ENCODE measurements at regions not wholly inside any gene's neighbourhood (a gene's known extent, or its start where the extent isn't known, plus 50 kb on each side); places are given as distances from the start of the nearest gene placed in this dataset.

GRCh38 chr2:2942906-2943305, 434.7 kb downstream of the EIPR1 start:
- CTCF ChIA-PET (ENCODE audit: unreplicated experiment) = no interaction called here
- Histone ChIP-seq H3K4me3 (ENCODE audit: low read depth, low read length, poor library complexity, severe bottlenecking) (no peak overlapping the region), H3K36me3 (ENCODE audit: insufficient read depth, low read length) (no peaks in the 10 kb centered on the region), H2AFZ (ENCODE audit: low read length) (no peak overlapping the region), H3K27ac (ENCODE audit: low read depth, low read length, poor library complexity, severe bottlenecking) (no peak overlapping the region), H3K4me2 (ENCODE audit: low read length) (no peak overlapping the region), H3K9me2 (ENCODE audit: insufficient read depth, low read length) (no peaks in the 10 kb centered on the region), H4K20me1 (ENCODE audit: insufficient read depth, low read length) (no peaks in the 10 kb centered on the region), H3K9me3 (ENCODE audit: low read length) (0 out of 2 replicates have a peak, but pooled peaks cover 8% of the 10 kb centered on the region), H3K4me1 (ENCODE audit: insufficient read depth, low read length, poor library complexity, severe bottlenecking) (no peaks in the 10 kb centered on the region), H3K79me2 (ENCODE audit: insufficient read depth, low read depth, low read length) (no peaks in the 10 kb centered on the region)
- no peak for DNase-seq (ENCODE audit: low spot score)
- POLR2A ChIA-PET = interaction anchor here (1.2 kb wide), 1 partner anchor 16 kb away, joined by 4 read pairs; no protein-coding TSS in a partner anchor
- TF ChIP-seq EZH2phosphoT487 (IDR thresholded peaks at IDR 0.05; ENCODE audit: borderline replicate concordance, low read depth, low read length) = no peak
- no peak for TF ChIP-seq CTCF (conservative IDR thresholded peaks at IDR 0.05; ENCODE audit: low read length)
- intact Hi-C loops (cut with micrococcal nuclease; ENCODE audit: unreplicated experiment) = no loop called here
- no TSS peak for BruUV-seq (replicated peaks)

GRCh38 chr2:2942225-2942624, 435.4 kb downstream of the EIPR1 start:
- intact Hi-C loops (cut with micrococcal nuclease; ENCODE audit: unreplicated experiment) = no loop called here
- no TSS peak for BruUV-seq (replicated peaks)
- no peaks in the 10 kb centered on the region for H4K20me1 ChIP-seq (ENCODE audit: insufficient read depth, low read length)
- CTCF ChIA-PET (ENCODE audit: unreplicated experiment) = no interaction called here
- no peaks in the 10 kb centered on the region for H3K79me2 ChIP-seq (ENCODE audit: insufficient read depth, low read depth, low read length)
- no peak overlapping the region for H3K4me2 ChIP-seq (ENCODE audit: low read length)
- TF ChIP-seq CTCF (conservative IDR thresholded peaks at IDR 0.05; ENCODE audit: low read length) (no peak), EZH2phosphoT487 (IDR thresholded peaks at IDR 0.05; ENCODE audit: borderline replicate concordance, low read depth, low read length) (no peak)
- POLR2A ChIA-PET = interaction anchor here (1.2 kb wide), 1 partner anchor 15 kb away, joined by 4 read pairs; no protein-coding TSS in a partner anchor
- H3K27ac ChIP-seq (ENCODE audit: low read depth, low read length, poor library complexity, severe bottlenecking) = no peak overlapping the region
- no peaks in the 10 kb centered on the region for H3K36me3 ChIP-seq (ENCODE audit: insufficient read depth, low read length)
- H2AFZ ChIP-seq (ENCODE audit: low read length) = no peak overlapping the region
- no peak for DNase-seq (ENCODE audit: low spot score)
- H3K4me1 ChIP-seq (ENCODE audit: insufficient read depth, low read length, poor library complexity, severe bottlenecking) = no peaks in the 10 kb centered on the region
- no peak overlapping the region for H3K4me3 ChIP-seq (ENCODE audit: low read depth, low read length, poor library complexity, severe bottlenecking)
- H3K9me3 ChIP-seq (ENCODE audit: low read length) = 0 out of 2 replicates have a peak, but pooled peaks cover 8% of the 10 kb centered on the region
- no peaks in the 10 kb centered on the region for H3K9me2 ChIP-seq (ENCODE audit: insufficient read depth, low read length)

GRCh38 chr2:2941205-2941604, 436.4 kb downstream of the EIPR1 start:
- Histone ChIP-seq H3K36me3 (ENCODE audit: insufficient read depth, low read length) (no peaks in the 10 kb centered on the region), H3K9me3 (ENCODE audit: low read length) (0 out of 2 replicates have a peak, but pooled peaks cover 8% of the 10 kb centered on the region), H4K20me1 (ENCODE audit: insufficient read depth, low read length) (no peaks in the 10 kb centered on the region), H3K4me3 (ENCODE audit: low read depth, low read length, poor library complexity, severe bottlenecking) (no peak overlapping the region), H3K4me1 (ENCODE audit: insufficient read depth, low read length, poor library complexity, severe bottlenecking) (no peaks in the 10 kb centered on the region), H3K4me2 (ENCODE audit: low read length) (no peak overlapping the region), H3K9me2 (ENCODE audit: insufficient read depth, low read length) (no peaks in the 10 kb centered on the region), H2AFZ (ENCODE audit: low read length) (no peak overlapping the region), H3K27ac (ENCODE audit: low read depth, low read length, poor library complexity, severe bottlenecking) (no peak overlapping the region), H3K79me2 (ENCODE audit: insufficient read depth, low read depth, low read length) (no peaks in the 10 kb centered on the region)
- DNase-seq (ENCODE audit: low spot score) = no peak
- no peak for TF ChIP-seq CTCF (conservative IDR thresholded peaks at IDR 0.05; ENCODE audit: low read length)
- TF ChIP-seq EZH2phosphoT487 (IDR thresholded peaks at IDR 0.05; ENCODE audit: borderline replicate concordance, low read depth, low read length) = no peak
- POLR2A ChIA-PET = no interaction called here
- intact Hi-C loops (cut with micrococcal nuclease; ENCODE audit: unreplicated experiment) = no loop called here
- BruUV-seq (replicated peaks) = no TSS peak
- CTCF ChIA-PET (ENCODE audit: unreplicated experiment) = no interaction called here
